T-cell (primary cell): ENCODE measurements at regions not wholly inside any gene's neighbourhood (a gene's known extent, or its start where the extent isn't known, plus 50 kb on each side); places are given as distances from the start of the nearest gene placed in this dataset.

Source experiments
- ATAC-seq, 4 experiments: fragments of 200-7000 bp in 3 of 4; fragments of 150-1000 bp in 1 of 4; cut with Tn5 transposase; replicated peaks in 1 of 4; 1 replicate in 3 of 4; 2 replicates in 1 of 4; pipeline ENCODE4 v1.10.0; 2021; ENCODE audit warnings: moderate library complexity in 3 of 4, mild to moderate bottlenecking in 2 of 4, moderate number of reproducible peaks in 1 of 4
- CTCF ChIA-PET, 2 donors: fragments of 300-600 bp; sonication (Branson Sonifier 250); formaldehyde crosslinking; loops; one replicate each; lab custom pipeline; 2022; ENCODE audit warnings: antibody characterized with exemption in 2 of 2; lab: Charles Lee
- POLR2A ChIA-PET, 2 donors: fragments of 300-600 bp; sonication (Branson Sonifier 250); formaldehyde crosslinking; loops; one replicate each; lab custom pipeline; 2022; ENCODE audit warnings: antibody characterized with exemption in 2 of 2; lab: Charles Lee
- DNase-seq, 35 experiments: peaks; one replicate each; pipeline versions ENCODE4 v3.0.0 to v3.0.0-alpha.2; 2013 to 2023
- H3K27ac ChIP-seq: one replicate; pipeline ENCODE4 v1.5.1; 2013; ENCODE audit warnings: low read length
- H3K27me3 ChIP-seq, 2 experiments: replicated peaks in 1 of 2; 1 replicate in 1 of 2; 2 replicates in 1 of 2; pipeline versions ENCODE4 v1.6.1 to v1.7.0; 2013; ENCODE audit warnings: low read length in 1 of 2, mixed read lengths in 1 of 2; ENCODE audit not compliant: control insufficient read depth in 2 of 2, insufficient read depth in 2 of 2; ENCODE audit errors: extremely low read depth in 1 of 2
- H3K36me3 ChIP-seq, 2 donors: 1 replicate in 1 of 2; 2 replicates in 1 of 2; pipeline versions ENCODE4 v1.6.1 to v1.7.0; 2013; ENCODE audit warnings: low read length in 1 of 2; ENCODE audit not compliant: control insufficient read depth in 2 of 2, insufficient read depth in 1 of 2; ENCODE audit errors: extremely low read depth in 1 of 2
- H3K4me1 ChIP-seq, 2 experiments: 1 replicate in 1 of 2; 2 replicates in 1 of 2; pipeline versions ENCODE4 v1.6.1 to v1.7.0; 2013; ENCODE audit warnings: low read length in 2 of 2, mixed read lengths in 1 of 2; ENCODE audit not compliant: insufficient read depth in 2 of 2, control insufficient read depth in 1 of 2; ENCODE audit errors: extremely low read depth in 1 of 2
- H3K4me3 ChIP-seq, 2 donors: 1 replicate in 1 of 2; 2 replicates in 1 of 2; pipeline versions ENCODE4 v1.5.1 to v1.7.0; 2013; ENCODE audit warnings: mild to moderate bottlenecking in 2 of 2, low read length in 1 of 2, moderate library complexity in 1 of 2; ENCODE audit not compliant: control insufficient read depth in 1 of 2; ENCODE audit errors: extremely low read depth in 1 of 2
- H3K9me3 ChIP-seq: 2 replicates; pipeline ENCODE4 v1.7.0; 2013
- H3K27ac Mint-ChIP-seq, 2 donors: one replicate each; pipeline ENCODE4 v1.8.0; 2020 to 2021; ENCODE audit warnings: mild to moderate bottlenecking in 2 of 2, mixed read lengths in 2 of 2
- H3K27me3 Mint-ChIP-seq, 2 donors: one replicate each; pipeline ENCODE4 v1.8.0; 2021 to 2022; ENCODE audit warnings: mixed read lengths in 2 of 2
- H3K36me3 Mint-ChIP-seq: one replicate; pipeline ENCODE4 v1.8.0; 2021; ENCODE audit warnings: mixed read lengths
- H3K4me1 Mint-ChIP-seq, 3 donors: one replicate each; pipeline ENCODE4 v1.8.0; 2020 to 2022; ENCODE audit warnings: mixed read lengths in 3 of 3, mild to moderate bottlenecking in 1 of 3
- H3K4me3 Mint-ChIP-seq, 3 donors: one replicate each; pipeline ENCODE4 v1.8.0; 2020 to 2022; ENCODE audit warnings: mild to moderate bottlenecking in 3 of 3, mixed read lengths in 3 of 3, moderate library complexity in 3 of 3
- H3K9me3 Mint-ChIP-seq, 3 donors: one replicate each; pipeline ENCODE4 v1.8.0; 2020 to 2022; ENCODE audit warnings: mixed read lengths in 3 of 3
- WGBS: methylation state at CpG from one replicate; pipeline ENCODE4 v1.1.5; 2013; ENCODE audit warnings: missing lambda C conversion rate; ENCODE audit not compliant: insufficient coverage; 5-methylcytosine and 5-hydroxymethylcytosine counted together

- no peaks in the 10 kb centered on the region for H3K36me3 Mint-ChIP-seq
- H3K27ac Mint-ChIP-seq: no peak overlapping the region
- ATAC-seq: no peak
- 94% methylated on average over 3 of the region's 5 CpGs for WGBS
- no peaks in the 10 kb centered on the region for H3K36me3 ChIP-seq
- ChIA-PET POLR2A (no interaction called here), CTCF (no interaction called here)
- H3K4me3 Mint-ChIP-seq: no peak overlapping the region
- H3K27me3 Mint-ChIP-seq: peaks cover 0 to 3% of the 10 kb centered on the region in 2 donors
- no peaks in the 10 kb centered on the region for H3K27me3 ChIP-seq
- no peak overlapping the region for H3K4me3 ChIP-seq
- H3K9me3 Mint-ChIP-seq: peaks cover 6 to 8% (median 6%) of the 10 kb centered on the region in 3 donors
- no peak overlapping the region for H3K27ac ChIP-seq
- DNase-seq: no peak
- no peaks in the 10 kb centered on the region for H3K4me1 ChIP-seq
- H3K4me1 Mint-ChIP-seq: no peaks in the 10 kb centered on the region
- H3K9me3 ChIP-seq: no peaks in the 10 kb centered on the region
Observed at GRCh38 chr15:49715701-49716100, 94.9 kb downstream of the DTWD1 start.

DNA sequence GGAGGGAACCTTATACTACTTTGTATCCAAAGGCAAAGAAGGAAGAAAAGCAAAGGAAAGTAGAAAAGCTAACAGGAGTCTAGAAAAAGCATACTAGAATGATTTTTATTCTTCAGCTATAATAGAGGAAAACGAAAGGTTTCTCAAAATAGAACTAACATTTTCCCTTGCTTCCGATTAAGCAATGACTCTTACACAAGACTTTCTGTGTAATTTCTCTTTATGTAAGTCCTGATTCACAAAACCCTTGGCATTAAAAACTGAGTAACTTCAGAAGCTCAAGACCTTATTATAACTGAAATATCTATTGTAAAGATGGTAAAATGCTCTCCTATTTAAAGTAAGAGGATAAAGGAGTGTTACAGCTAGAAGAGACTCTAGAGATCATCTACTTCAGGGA is 97.4 kb downstream of the DTWD1 start:
- Histone ChIP-seq H3K4me1 (no peaks in the 10 kb centered on the region), H3K27me3 (no peaks in the 10 kb centered on the region), H3K27ac (no peak overlapping the region), H3K4me3 (no peak overlapping the region), H3K36me3 (no peaks in the 10 kb centered on the region), H3K9me3 (no peaks in the 10 kb centered on the region)
- no peaks in the 10 kb centered on the region for H3K4me1 Mint-ChIP-seq
- H3K27ac Mint-ChIP-seq: no peak overlapping the region
- no peaks in the 10 kb centered on the region for H3K36me3 Mint-ChIP-seq
- H3K9me3 Mint-ChIP-seq: no peaks in the 10 kb centered on the region
- ChIA-PET POLR2A (no interaction called here), CTCF (no interaction called here)
- H3K4me3 Mint-ChIP-seq: no peak overlapping the region
- ATAC-seq (no peak), DNase-seq (no peak)
- H3K27me3 Mint-ChIP-seq: peaks cover 3 to 7% of the 10 kb centered on the region in 2 donors
- WGBS: no CpG with 5 or more reads among the region's 2 CpGs

GRCh38 chr15:49718846-49719245 is 98.0 kb downstream of the DTWD1 start:
- H3K27me3 Mint-ChIP-seq: peaks cover 4 to 9% of the 10 kb centered on the region in 2 donors
- no peak for ATAC-seq
- H3K4me1 Mint-ChIP-seq: no peaks in the 10 kb centered on the region
- no peaks in the 10 kb centered on the region for H3K9me3 Mint-ChIP-seq
- Histone ChIP-seq H3K4me3 (no peak overlapping the region), H3K9me3 (no peaks in the 10 kb centered on the region), H3K27ac (no peak overlapping the region), H3K4me1 (no peaks in the 10 kb centered on the region), H3K36me3 (no peaks in the 10 kb centered on the region), H3K27me3 (no peaks in the 10 kb centered on the region)
- no peak overlapping the region for H3K27ac Mint-ChIP-seq
- ChIA-PET CTCF (no interaction called here), POLR2A (no interaction called here)
- no peak for DNase-seq
- H3K36me3 Mint-ChIP-seq: no peaks in the 10 kb centered on the region
- H3K4me3 Mint-ChIP-seq: no peak overlapping the region
- 89% methylated on average over 3 of the region's 3 CpGs for WGBS

DNA sequence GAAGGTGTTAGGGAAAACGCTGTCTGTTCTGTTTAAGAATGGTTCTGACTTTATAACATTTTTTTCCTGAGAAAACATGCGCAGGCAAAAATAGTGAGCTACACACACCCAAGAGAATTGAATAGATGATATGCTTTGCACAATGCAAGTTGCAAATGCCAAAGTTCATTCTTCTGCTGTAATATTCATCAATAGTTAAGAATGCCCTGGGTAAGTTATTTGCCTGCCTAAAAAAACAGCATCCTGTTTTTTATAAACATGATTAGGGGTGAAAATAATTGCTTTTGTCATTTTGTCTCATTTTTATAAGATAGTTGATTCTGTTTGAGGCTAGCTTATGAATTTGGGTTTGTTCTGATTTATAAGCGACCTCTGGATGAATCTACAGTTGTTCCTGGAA is 99.4 kb downstream of the DTWD1 start:
- Mint-ChIP-seq H3K27me3 (peaks cover 7 to 10% of the 10 kb centered on the region in 2 donors), H3K9me3 (peaks cover under 1 to 2% (median under 1%) of the 10 kb centered on the region in 3 donors), H3K27ac (no peak overlapping the region), H3K36me3 (no peaks in the 10 kb centered on the region), H3K4me1 (no peaks in the 10 kb centered on the region), H3K4me3 (no peak overlapping the region)
- Histone ChIP-seq H3K27me3 (no peaks in the 10 kb centered on the region), H3K9me3 (no peaks in the 10 kb centered on the region), H3K4me3 (no peak overlapping the region), H3K4me1 (no peaks in the 10 kb centered on the region), H3K27ac (no peak overlapping the region), H3K36me3 (no peaks in the 10 kb centered on the region)
- no peak for ATAC-seq
- ChIA-PET POLR2A (interaction anchor here in 1 of 2 donors (0.5 kb wide), 1 partner anchor 470 kb away, joined by 3 read pairs; no protein-coding TSS in a partner anchor), CTCF (no interaction called here)
- no CpG with 5 or more reads among the region's 3 CpGs for WGBS
- no peak for DNase-seq

DNA sequence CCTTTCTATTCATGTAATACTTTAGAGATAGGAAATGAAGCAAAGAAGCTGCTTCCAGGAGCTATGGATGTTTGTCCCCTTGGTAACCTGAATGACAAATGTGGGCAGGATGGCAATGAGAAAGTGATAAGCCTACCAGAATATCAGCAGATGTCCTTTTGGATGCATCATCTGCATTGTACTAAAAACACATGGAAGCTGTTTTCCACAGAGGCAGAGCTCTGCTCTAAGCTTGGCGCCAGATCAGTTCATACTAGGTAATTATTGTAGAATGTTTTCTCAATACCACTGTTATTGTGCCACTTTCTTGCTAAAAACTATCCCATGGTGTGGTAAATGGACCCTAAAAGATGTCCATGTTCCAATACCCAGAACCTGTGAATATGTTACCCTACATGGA is 100.2 kb downstream of the DTWD1 start:
- H3K27me3 ChIP-seq: no peaks in the 10 kb centered on the region
- ChIA-PET CTCF (no interaction called here), POLR2A (no interaction called here)
- WGBS: no CpG with 5 or more reads among the region's 1 CpG
- no peaks in the 10 kb centered on the region for H3K36me3 ChIP-seq
- DNase-seq: no peak
- Mint-ChIP-seq H3K4me3 (no peak overlapping the region), H3K27ac (no peak overlapping the region), H3K36me3 (no peaks in the 10 kb centered on the region), H3K4me1 (no peaks in the 10 kb centered on the region), H3K27me3 (peaks cover 9 to 10% of the 10 kb centered on the region in 2 donors), H3K9me3 (peaks cover 8 to 10% (median 8%) of the 10 kb centered on the region in 3 donors)
- no peaks in the 10 kb centered on the region for H3K4me1 ChIP-seq
- no peak overlapping the region for H3K27ac ChIP-seq
- H3K9me3 ChIP-seq: no peaks in the 10 kb centered on the region
- no peak overlapping the region for H3K4me3 ChIP-seq
- ATAC-seq: no peak

- Mint-ChIP-seq H3K27ac (no peak overlapping the region), H3K27me3 (peaks cover 9 to 10% of the 10 kb centered on the region in 2 donors), H3K4me1 (no peaks in the 10 kb centered on the region), H3K4me3 (no peak overlapping the region), H3K36me3 (no peaks in the 10 kb centered on the region), H3K9me3 (peaks cover 12 to 15% (median 14%) of the 10 kb centered on the region in 3 donors)
- Histone ChIP-seq H3K4me1 (no peaks in the 10 kb centered on the region), H3K27ac (no peak overlapping the region), H3K4me3 (no peak overlapping the region), H3K9me3 (no peaks in the 10 kb centered on the region), H3K36me3 (no peaks in the 10 kb centered on the region), H3K27me3 (no peaks in the 10 kb centered on the region)
- no peak for DNase-seq
- WGBS: no CpG with 5 or more reads among the region's 1 CpG
- CTCF ChIA-PET: no interaction called here
- no peak for ATAC-seq
- POLR2A ChIA-PET: no interaction called here
Observed at GRCh38 chr15:49721621-49722020, 100.8 kb downstream of the DTWD1 start.

- Histone ChIP-seq H3K27ac (no peak overlapping the region), H3K4me1 (no peaks in the 10 kb centered on the region), H3K27me3 (no peaks in the 10 kb centered on the region), H3K4me3 (no peak overlapping the region), H3K36me3 (no peaks in the 10 kb centered on the region), H3K9me3 (no peaks in the 10 kb centered on the region)
- ATAC-seq: no peak
- H3K27ac Mint-ChIP-seq: no peak overlapping the region
- H3K4me3 Mint-ChIP-seq: no peak overlapping the region
- ChIA-PET CTCF (no interaction called here), POLR2A (no interaction called here)
- DNase-seq: no peak
- peaks cover 9 to 10% of the 10 kb centered on the region in 2 donors for H3K27me3 Mint-ChIP-seq
- H3K36me3 Mint-ChIP-seq: no peaks in the 10 kb centered on the region
- peaks cover 12 to 21% (median 14%) of the 10 kb centered on the region in 3 donors for H3K9me3 Mint-ChIP-seq
- no peaks in the 10 kb centered on the region for H3K4me1 Mint-ChIP-seq
- no CpG with 5 or more reads among the region's 2 CpGs for WGBS
Observed at GRCh38 chr15:49723981-49724380, 103.1 kb downstream of the DTWD1 start.
